ENCODE measurements at regions not wholly inside any gene's neighbourhood (a gene's known extent, or its start where the extent isn't known, plus 50 kb on each side); places are given as distances from the start of the nearest gene placed in this dataset.

GRCh38 chr3:130601442-130601971 lies 84.5 kb downstream of the COL6A6 start:
- no peak for TF ChIP-seq POLR2A (IDR thresholded peaks at IDR 0.05)
- TF ChIP-seq CTCF (IDR thresholded peaks at IDR 0.05): no peak
- TF ChIP-seq POLR2AphosphoS5 (IDR thresholded peaks at IDR 0.05): no peak
- no peak for TF ChIP-seq EP300 (IDR thresholded peaks at IDR 0.05; ENCODE audit: low read depth)
